Activated CD4-positive, CD25-positive, alpha-beta regulatory T cell treated with anti-CD3 and anti-CD28 coated beads, Interleukin-2, amount 50 U/mL, for 24 hours (primary cell): ENCODE measurements at regions not wholly inside any gene's neighbourhood (a gene's known extent, or its start where the extent isn't known, plus 50 kb on each side); places are given as distances from the start of the nearest gene placed in this dataset.
"Not testable (repeated sequence)": the region's sequence is repeated elsewhere in the genome, so short reads cannot be mapped to it uniquely, and the experiment has no call there.

Source experiments
- ATAC-seq, 2 donors: fragments of 150-1000 bp; cut with Tn5 transposase; one replicate each; pipeline ENCODE4 v1.10.0; 2021; ENCODE audit warnings: mild to moderate bottlenecking in 1 of 2, moderate library complexity in 1 of 2

DNA sequence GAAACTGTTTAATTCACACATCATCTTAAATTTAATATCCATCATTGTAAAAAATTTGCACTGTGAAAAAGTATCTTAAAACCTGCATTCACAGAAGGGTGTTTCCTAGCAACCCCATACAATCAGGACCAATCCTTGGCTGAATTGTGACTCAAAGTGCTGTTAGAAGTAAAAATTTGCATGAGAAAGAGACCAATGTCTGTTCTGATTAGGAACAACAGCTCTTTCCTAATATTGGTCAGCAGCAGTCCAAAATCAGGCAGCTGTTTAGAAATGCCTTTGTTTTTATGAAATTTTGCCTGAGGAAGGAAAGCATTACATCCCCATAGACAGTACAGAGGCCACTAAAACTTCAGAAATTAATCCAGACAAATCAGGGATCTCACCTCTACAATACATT lies 987.0 kb downstream of the HACE1 start:
- ATAC-seq = no peak

DNA sequence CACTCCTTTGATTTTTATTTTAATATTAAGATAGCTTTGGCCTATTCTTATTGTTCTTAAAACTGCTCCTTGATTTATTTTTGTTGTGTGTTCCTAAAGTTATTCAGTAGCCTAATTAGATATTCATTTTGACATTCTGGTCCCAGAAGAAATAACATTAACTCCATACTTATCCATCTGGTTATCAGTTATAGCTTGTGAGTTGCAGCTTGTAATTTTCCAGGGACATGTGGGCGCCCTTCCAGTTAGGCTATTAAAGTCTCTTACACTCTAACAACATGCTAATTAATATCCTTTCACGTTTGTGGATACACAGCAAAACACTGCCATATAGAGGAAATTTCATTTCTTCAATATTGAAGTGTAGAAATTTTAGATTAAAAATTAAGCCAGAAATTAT lies 987.5 kb downstream of the HACE1 start:
- no peak for ATAC-seq

DNA sequence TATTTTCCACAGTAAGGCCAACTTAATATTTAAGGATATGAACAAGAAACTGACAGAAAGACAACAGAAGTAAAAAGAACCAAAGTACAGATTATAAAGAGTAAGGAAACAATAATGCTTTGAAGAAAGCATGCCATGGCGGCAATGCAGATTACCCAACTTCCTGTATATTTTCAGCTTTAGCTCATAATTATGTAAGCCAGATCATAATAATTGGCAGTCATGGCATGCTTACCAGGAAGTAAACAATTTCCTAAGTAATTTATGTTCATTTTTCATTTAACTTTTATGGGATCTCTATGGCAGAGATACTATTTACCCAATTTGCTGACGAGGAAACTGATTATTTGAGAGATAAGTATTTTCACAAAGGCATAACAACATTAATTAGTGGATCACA lies 988.7 kb downstream of the HACE1 start:
- ATAC-seq = no peak

DNA sequence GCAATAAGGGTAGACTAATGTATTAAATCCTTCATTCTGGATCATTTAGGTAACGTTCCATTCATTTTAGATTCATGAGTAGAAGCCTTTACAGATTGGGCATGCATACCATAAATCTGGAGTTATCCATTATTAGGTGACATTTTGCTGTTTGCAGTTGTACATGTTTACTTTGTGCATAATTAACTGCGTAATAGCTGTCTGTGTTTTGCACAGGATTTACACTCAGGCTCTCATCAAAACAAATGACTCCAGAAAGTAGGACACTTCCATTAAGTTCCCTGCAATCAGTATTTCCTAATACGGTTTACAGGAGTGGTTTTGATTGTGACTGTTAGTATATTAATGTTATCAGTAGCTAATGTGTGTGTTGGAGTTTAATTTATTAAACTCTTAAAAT lies 997.4 kb downstream of the HACE1 start:
- ATAC-seq = no peak

DNA sequence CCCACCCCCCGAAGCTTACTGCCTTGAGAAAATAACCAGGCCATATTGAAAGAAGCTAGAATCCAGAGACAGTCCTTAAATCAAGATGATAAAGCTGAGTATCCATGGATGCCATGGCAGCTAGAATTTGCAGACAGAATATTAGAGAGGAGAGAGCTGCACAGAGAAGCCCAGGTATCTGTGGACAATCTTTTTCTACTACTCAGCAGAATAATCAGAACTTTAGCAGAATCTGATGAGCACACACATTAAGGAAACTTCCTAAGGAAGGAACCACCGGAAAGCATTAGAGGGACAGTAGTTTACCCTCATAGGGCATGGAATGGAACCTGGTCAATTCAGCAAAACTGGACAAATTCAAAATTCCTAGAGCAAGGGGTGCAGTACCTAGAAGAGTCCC lies 1001.7 kb downstream of the HACE1 start:
- no peak for ATAC-seq

DNA sequence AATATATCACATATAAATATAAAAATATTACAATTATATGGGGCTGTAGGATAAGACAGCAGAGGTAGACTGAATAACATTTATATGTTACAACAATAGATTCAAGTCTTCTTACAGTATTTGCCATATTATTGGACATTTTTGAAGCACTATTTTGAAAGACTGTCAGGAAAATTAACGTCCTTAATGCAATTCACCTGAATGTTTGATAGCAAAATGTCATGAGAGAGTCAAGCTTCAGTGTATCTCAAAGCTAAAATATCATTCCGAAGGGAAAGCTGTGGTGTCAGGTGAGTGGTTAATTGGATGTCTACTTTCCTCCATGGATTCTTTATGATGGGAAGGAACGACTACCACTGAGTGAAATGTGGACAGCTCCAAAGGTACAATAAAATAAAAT lies 1004.0 kb downstream of the HACE1 start:
- ATAC-seq = no peak

DNA sequence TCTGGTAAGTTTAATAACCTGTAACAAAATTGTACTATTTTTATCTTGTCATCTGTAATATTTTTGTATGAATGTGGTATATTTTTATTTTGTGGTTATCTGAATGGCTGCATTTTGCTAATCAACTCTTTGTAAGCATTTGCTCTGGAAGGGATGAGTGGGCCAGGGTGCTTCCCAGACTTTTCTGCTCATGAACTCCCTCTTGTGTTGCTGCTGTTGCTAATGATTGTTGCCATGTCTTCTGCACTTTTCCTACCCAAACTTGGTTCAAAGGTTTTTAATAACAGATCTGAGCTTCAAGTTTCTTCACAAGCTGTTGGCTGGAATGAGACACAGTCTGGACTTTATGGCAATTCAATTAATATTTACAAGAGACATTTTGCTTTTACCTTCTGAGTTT lies 1005.7 kb downstream of the HACE1 start:
- no peak for ATAC-seq

DNA sequence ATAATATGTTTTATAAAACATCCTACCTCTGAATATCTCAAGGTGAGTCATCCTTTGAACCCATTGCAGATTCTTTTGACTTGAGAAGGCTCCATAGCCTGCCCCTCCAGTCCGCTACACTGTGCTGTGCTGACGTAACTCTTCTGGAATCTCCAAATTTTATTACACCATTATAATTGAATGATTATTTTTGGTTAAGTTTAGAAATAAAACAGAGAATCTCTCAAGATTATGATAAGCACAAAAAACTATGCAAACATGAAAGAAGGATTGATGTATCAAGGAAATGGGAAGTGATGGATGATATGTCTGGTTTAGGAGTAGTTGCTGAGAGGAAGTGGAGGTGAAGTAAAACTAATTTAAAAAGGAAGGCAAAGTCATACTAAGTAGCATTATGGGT lies 1021.3 kb downstream of the HACE1 start:
- ATAC-seq = no peak

DNA sequence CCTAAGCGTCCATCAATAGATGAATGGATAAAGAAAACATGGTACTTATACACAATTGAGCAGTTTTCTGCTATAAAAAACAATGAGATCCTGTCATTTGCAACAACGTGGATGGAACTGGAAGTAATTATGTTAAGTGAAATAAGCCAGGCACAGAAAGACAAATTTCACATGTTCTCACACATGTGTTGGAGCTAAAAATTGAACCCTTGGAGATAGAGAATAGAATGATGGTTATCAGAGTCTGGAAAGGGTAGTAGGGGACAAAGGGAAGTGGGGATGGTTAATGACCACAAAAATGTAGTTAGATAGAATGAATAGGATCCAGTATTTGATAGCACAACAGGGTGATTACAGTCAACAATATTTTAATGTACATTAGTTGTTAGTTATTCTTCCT lies 1033.5 kb downstream of the HACE1 start:
- no peak for ATAC-seq

DNA sequence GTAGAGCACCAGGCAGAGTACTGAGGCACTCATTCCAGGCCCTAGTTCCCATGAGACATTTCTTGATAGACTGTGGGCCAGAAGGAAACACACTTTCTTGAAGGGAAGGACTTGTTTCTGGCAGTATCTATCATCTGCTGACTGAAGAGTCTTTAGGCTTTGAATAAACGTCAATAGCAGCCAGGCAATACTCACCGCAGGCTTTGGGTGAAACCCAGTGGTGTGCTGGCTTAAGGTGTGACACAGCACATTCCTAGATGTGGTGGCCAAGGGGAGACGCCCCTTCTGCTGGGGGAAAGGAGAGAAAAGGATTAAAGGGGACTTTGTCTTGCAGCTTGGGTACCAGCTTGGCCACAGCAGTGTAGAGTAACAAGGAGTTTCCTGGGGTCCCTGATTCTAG lies 1039.6 kb downstream of the HACE1 start:
- no peak for ATAC-seq

DNA sequence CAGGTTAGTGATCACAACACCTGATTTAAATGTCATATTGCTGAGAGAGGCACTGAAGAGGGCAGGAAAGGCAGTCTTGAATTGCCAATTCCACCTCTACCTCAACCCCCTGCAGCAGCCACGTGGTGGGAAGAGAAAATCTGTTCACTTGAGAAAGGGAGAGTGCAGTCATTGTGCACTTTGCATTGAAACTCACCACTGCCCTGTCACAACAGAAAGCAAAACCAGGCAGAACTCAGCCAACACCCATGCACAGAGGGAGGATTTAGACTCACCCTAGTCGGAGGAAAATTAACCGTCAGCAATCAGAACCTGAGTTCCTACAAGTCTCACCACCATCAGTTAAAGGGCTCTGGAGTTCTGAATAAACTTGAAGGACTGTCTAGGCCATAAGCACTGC lies 1040.2 kb downstream of the HACE1 start:
- ATAC-seq = no peak

DNA sequence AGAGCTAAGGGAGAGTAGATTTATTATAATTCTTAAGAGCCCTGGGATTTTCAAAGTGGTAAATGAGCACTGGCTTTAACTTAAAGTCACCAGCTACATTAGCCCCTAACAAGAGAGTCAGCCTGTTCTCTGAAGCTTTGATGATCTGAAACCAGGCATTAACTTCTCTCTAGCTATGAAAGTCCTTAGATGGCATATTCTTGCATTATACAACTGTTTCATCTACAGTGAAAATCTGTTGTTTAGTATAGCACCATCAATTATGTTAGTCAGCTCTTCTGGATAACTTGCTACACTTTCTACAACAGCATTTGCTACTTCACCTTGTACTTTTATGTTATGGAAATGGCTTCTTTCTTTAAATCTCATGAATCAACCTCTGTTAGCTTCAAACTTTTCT lies 1046.7 kb downstream of the HACE1 start:
- ATAC-seq = no peak

DNA sequence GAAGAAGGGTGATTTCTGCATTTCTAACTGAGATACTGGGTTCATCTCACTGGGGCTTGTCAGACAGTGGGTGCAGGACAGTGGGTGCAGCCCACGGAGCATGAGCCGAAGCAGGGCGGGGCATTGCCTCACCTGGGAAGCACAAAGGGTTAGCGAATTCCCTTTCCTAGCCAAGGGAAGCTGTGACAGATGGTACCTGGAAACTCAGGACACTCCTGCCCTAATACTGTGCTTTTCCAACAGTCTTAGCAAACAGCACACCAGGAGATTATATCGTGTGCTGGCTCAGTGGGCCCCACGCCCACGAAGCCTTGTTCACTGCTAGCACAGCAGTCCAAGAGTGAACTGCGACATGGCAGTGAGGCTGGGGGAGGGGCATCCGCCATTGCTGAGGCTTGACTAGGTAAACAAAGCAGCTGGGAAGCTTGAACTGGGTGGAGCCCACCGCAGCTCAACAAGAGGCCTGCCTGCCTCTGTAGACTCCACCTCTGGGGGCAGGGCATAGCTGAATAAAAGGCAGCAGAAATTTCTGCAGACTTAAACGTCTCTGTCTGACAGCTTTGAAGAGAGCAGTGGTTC lies 1057.7 kb downstream of the HACE1 start:
- not testable (repeated sequence) for ATAC-seq

DNA sequence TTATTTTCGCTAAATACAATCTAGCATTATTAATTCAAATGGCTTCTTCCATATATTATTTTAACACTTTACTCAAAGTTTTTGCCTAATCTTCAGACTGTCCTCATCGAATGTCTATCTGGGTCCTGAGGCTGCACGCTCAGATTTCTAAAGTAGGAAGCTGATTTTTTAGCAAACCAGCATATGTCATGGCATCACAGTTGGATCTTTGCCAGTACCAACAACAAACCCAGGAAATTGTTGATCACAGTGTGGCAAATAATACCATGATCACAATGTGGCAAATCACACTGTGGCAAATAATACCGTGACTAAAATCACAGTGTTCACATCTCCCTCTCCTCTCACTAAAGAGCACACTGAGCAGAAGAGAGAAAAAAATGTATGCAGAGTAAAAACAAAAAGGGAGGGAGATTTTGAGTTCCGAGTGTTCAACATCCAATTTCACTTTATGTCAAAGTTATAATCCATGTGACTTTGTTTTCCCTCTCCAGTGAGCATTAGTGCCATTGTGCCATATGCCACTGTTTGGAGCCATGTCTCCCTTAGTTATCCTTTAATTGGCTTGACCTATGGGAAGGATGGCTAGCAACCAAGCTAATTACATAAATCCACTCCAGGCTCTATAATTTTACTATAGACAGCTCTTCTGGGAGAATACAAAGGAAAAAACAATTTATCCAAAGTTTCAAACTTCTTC lies 1059.6 kb downstream of the HACE1 start:
- ATAC-seq = no peak

DNA sequence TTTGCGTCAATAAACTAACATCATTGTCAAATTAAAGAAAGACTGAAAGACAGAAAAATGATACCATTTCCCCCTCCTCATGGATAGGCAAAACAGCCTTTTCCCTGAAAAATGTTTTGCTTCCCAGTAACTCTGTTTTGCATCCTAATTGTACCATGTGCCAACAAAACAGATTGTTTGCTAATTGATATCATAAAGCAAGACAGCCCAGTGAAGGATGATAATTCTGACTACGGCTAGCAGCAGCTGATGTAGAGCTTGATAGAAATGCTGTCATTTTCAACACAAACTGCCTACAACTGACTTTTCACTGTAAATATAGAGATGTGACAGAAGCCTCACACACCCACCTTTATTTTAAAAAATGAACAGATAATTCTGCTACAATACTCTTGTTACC lies 1061.6 kb downstream of the HACE1 start:
- ATAC-seq = no peak

DNA sequence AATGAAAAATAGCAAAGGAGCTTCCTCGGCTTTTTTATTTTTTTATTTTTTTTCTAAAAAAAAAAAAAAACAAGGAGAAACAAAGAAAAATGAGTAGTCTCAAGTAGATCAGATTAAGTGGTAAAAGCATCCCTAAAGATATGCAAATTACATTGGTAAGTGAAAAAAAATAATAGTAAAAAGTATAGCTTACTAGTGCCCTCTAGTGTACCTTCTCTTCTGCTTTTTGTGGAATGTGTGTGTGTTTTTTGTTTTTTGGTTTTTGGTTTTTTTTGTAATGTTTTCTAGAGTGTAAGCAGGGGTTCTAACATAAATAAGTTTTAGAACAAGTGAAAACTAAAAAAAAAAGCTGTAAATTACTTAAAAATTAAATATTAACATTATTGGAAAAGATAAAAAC lies 1062.0 kb downstream of the HACE1 start:
- ATAC-seq = no peak

DNA sequence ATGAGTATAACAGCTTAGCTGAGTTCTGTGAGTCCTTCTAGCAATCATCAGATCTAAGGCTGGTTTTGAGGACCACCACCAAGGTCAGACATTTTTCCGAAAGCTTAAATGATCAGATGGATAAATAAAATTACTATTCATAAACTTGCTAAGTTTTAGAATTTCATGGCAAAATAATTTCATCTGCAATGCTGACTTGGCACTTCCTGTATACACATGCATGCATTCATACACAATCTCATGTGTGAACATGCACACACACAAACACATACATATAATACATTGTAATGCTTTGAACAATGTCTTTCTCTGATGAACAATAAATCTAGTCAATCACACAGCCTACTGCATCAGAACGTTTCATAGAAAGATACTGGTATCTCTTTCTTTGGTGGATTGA lies 1068.3 kb downstream of the HACE1 start:
- no peak for ATAC-seq

DNA sequence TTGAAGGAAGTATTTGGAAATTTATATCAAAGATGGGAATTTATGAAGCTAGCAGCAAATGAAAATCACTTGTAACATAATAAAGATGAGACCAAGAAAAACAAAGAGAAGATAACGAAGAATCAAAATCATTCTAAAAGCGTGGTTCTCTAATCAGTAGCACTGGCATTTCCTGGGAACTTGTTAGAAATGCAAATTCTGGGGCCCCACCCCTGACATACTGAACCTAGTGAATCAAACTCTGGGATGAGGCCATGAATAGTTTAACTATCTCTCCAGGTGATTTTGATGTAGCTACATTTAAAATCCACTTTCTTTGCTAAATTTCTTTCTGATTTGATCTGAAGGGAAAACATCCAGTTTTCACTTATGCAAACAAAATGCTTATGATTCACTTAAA lies 1075.6 kb downstream of the HACE1 start:
- ATAC-seq = no peak

DNA sequence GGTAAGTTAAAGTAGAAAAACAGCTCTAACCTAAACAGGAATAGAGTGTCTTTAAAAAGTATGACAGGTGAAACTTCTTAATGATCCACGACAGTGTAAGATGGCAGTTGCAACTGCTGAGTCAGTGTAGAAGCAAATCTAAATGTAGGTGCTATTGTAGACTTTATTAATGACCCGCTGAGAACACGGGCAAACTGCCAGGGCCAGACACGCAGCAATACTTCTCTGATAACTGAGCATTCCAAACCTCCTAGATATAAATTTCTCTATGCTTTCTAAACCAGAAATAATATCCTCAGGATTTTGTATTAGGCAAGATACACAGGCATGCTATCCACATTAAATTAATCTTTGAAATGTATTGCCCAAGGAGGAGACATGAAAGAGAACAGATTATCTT lies 1076.4 kb downstream of the HACE1 start:
- ATAC-seq = no peak

DNA sequence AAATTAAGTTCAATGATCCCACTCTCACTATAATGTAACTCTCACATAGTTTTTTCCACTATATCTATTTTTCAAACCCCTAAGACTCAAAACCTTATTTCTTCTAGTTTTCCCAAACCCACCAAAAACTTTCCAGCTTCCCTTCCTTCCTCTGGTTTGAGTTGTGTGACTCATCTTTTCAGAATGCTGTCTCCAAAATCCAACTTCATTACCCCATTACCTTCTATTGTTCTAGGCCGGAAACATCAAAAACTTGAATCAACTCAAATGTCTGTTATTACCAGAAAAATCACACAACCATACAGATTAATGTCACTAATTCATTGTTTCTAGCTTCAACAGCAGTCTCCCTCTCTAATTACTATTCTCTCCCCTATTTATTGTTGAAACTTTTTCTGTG lies 1090.3 kb downstream of the HACE1 start:
- ATAC-seq = no peak

DNA sequence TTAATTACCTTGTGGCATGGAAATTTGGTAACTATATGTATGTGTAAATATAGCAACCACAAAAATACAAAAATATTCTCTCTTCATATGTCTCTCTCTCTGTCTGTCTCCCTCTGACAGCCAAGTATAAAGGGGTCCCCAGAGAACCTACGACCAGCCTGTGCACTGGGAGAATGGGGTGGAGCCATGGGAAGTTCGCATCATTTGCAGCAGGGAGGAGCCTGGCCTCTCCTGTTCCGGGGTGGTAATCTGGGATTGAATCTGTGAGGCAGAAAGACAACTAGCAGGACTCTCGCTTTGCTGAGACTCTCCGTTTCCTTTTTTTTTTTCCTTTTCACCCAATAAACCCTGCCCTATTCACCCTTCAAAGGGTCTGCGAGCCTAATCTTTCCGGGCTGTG lies 1109.1 kb downstream of the HACE1 start:
- no peak for ATAC-seq

DNA sequence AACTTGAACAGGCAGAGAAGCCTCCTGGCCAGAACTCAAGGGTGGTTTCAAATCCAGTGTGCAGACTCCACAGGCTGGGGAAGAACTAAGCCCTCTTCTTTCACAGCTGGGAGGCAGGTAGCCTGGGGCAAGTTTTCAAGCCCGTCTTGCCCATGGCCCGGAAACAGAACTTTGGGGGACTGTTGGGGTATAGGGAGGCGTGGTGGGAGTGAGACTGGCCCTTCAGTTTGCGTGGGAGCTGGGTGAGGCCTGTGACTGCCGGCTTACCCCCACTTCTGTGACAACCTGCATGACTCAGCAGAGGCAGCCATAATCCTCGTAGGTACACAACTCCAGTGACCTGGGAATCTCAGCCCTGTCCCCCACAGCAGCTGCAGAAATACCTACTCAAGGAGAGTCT lies 1125.7 kb downstream of the HACE1 start:
- ATAC-seq = no peak

DNA sequence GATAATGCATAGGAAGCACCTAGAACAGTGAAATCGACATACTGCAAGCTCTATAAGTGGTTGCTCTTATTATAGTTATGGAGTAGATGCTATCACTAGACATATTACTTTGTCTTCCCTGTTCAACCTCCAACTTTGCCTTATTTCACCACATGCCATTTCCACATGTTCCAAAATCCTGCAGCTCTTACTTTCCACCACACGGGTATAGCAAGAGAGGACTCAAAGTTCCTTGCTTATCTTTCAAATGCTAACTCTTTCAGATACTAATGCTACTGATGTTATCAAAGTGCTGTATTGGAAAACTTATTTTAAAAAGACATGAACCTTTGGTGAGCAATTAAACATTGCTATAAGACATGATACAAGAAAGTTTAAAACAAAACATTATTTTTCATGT lies 1130.1 kb downstream of the HACE1 start:
- no peak for ATAC-seq

DNA sequence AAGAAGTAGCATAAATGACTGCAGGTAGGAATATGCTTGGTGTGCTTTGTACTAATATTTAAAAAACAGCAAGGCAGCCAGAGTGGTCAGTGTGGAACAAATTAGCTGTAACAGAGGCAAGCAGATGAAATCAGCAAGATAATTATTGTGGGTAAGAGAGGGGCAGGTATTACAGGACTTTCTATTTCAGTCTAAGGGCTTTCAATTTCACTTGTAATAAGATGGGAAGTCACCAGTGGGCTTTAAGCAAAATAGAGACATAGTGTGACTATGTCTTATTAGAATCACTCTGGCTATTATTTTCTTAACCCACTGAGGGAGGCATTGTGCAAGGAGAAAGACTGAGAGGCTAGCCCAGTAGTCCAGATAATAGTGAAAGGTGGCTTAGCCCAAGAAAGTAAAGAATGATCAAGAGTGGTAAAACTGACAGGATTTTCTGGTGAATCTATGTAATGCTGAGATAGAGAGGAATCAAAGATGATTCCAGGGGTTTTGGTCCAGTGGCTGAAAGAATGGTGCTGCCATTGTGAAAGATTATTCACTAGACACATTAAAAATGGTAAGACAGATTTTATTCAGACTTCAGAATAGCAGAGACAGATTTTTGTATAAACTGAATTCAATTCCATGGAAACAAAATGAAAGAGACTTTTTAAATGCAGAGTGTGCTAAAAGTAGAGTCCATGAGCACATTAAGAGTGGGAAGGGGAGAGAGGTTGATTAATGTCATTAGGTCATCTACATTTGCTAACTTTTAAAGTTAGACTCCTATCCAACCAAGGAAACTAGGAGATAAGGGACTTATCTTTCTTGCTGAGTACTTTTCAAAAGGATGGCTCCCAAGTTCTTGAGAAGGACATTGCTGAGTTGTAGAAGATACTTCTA lies 1136.0 kb downstream of the HACE1 start:
- no peak for ATAC-seq
